GM23248 (cell line): ENCODE measurements at regions not wholly inside any gene's neighbourhood (a gene's known extent, or its start where the extent isn't known, plus 50 kb on each side); places are given as distances from the start of the nearest gene placed in this dataset.

ENCODE experiments used
- EZH2 ChIP-seq: fragments of 200-600 bp; sonication (generic); IDR thresholded peaks from 2 replicates; pipeline ENCODE4 v1.6.1; 2018; ENCODE audit warnings: antibody characterized with exemption, mild to moderate bottlenecking; ENCODE audit not compliant: insufficient read depth, poor library complexity, severe bottlenecking
- EZH2phosphoT487 ChIP-seq: fragments of 200-600 bp; sonication (generic); IDR thresholded peaks from 2 replicates; pipeline ENCODE4 v1.6.1; 2018; ENCODE audit warnings: antibody characterized with exemption, moderate library complexity, mild to moderate bottlenecking, low read depth; ENCODE audit not compliant: insufficient read depth

- no peak for TF ChIP-seq EZH2phosphoT487
- no peak for TF ChIP-seq EZH2
Measured at GRCh38 chr10:28366994-28367393, 64.1 kb upstream of the MPP7 start.
